ENCODE measurements at regions not wholly inside any gene's neighbourhood (a gene's known extent, or its start where the extent isn't known, plus 50 kb on each side); places are given as distances from the start of the nearest gene placed in this dataset.
A peak's percentile ranks its signal among the peaks of the same experiment; 100 is the strongest.

DNA sequence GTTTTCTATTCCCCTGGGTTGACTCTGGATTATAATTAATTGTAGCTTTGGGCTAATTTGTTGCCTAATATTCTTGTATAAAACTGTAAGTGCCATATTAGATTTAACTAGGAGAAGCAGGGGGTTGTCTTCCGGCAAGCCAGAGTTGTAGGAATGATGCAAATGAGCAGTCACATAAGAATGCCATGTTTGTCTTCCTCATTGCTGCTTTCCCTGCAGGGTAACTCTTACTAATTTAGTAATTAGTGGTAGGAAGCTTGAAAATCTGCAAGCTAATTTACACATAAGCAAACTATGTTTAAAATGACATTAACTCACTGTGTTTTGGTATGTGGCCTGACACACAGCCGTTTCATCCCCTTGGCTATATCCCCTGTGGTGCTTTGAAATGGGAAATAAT lies 527.8 kb downstream of the KCTD16 start:
- no peak for DNase-seq (ENCODE audit: low read depth)
- no peak overlapping the region for H3K4me3 ChIP-seq (ENCODE audit: low read depth, low read length)
- TF ChIP-seq, protein P1, sequence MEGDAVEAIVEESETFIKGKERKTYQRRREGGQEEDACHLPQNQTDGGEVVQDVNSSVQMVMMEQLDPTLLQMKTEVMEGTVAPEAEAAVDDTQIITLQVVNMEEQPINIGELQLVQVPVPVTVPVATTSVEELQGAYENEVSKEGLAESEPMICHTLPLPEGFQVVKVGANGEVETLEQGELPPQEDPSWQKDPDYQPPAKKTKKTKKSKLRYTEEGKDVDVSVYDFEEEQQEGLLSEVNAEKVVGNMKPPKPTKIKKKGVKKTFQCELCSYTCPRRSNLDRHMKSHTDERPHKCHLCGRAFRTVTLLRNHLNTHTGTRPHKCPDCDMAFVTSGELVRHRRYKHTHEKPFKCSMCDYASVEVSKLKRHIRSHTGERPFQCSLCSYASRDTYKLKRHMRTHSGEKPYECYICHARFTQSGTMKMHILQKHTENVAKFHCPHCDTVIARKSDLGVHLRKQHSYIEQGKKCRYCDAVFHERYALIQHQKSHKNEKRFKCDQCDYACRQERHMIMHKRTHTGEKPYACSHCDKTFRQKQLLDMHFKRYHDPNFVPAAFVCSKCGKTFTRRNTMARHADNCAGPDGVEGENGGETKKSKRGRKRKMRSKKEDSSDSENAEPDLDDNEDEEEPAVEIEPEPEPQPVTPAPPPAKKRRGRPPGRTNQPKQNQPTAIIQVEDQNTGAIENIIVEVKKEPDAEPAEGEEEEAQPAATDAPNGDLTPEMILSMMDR (conservative IDR thresholded peaks at IDR 0.05; ENCODE audit: low read depth, low read length), result no peak

GRCh38 chr5:144697847-144698262 lies 527.2 kb downstream of the KCTD16 start:
- no peak overlapping the region for H3K4me3 ChIP-seq (ENCODE audit: low read depth, low read length)
- TF ChIP-seq, protein P1 (conservative IDR thresholded peaks at IDR 0.05; ENCODE audit: low read depth, low read length), result peak; percentile 26
- DNase-seq (ENCODE audit: low read depth), result peak; percentile 42

- no peak for DNase-seq (ENCODE audit: low read depth)
- TF ChIP-seq, protein P1 (conservative IDR thresholded peaks at IDR 0.05; ENCODE audit: low read depth, low read length), result no peak
- H3K4me3 ChIP-seq (ENCODE audit: low read depth, low read length), result no peak overlapping the region
These were observed 521.3 kb downstream of the KCTD16 start for GRCh38 chr5:144691936-144692335.

GRCh38 chr5:144684899-144685298 lies 514.2 kb downstream of the KCTD16 start:
- H3K4me3 ChIP-seq (ENCODE audit: low read depth, low read length), result no peak overlapping the region
- TF ChIP-seq, protein P1 (conservative IDR thresholded peaks at IDR 0.05; ENCODE audit: low read depth, low read length), result no peak
- DNase-seq (ENCODE audit: low read depth), result no peak

- DNase-seq (ENCODE audit: low read depth), result no peak
- no peak overlapping the region for H3K4me3 ChIP-seq (ENCODE audit: low read depth, low read length)
- TF ChIP-seq, protein P1 (conservative IDR thresholded peaks at IDR 0.05; ENCODE audit: low read depth, low read length), result no peak
These were observed 510.0 kb downstream of the KCTD16 start for GRCh38 chr5:144680711-144681110.

GRCh38 chr5:144671066-144671465 lies 500.4 kb downstream of the KCTD16 start:
- no peak for DNase-seq (ENCODE audit: low read depth)
- H3K4me3 ChIP-seq (ENCODE audit: low read depth, low read length), result no peak overlapping the region
- TF ChIP-seq, protein P1 (conservative IDR thresholded peaks at IDR 0.05; ENCODE audit: low read depth, low read length), result no peak

GRCh38 chr5:144659634-144660227 lies 489.1 kb downstream of the KCTD16 start:
- TF ChIP-seq, protein P1 (conservative IDR thresholded peaks at IDR 0.05; ENCODE audit: low read depth, low read length), result no peak
- H3K4me3 ChIP-seq (ENCODE audit: low read depth, low read length), result no peak overlapping the region
- DNase-seq (ENCODE audit: low read depth), result no peak
